NOMO-1 treated with DMSO at 0.1 percent for 48 hours (cell line): ENCODE measurements at regions not wholly inside any gene's neighbourhood (a gene's known extent, or its start where the extent isn't known, plus 50 kb on each side); places are given as distances from the start of the nearest gene placed in this dataset.
"Not testable (repeated sequence)": the region's sequence is repeated elsewhere in the genome, so short reads cannot be mapped to it uniquely, and the experiment has no call there.

Source experiments
- DNase-seq: peaks from one replicate; lab custom pipeline; 2025; ENCODE audit not compliant: unreplicated experiment; lab: John Stamatoyannopoulos, UW

- DNase-seq: no peak
These were observed 860.0 kb upstream of the ZEB2 start for GRCh38 chr2:145379934-145380333.

- no peak for DNase-seq
These were observed 854.2 kb upstream of the ZEB2 start for GRCh38 chr2:145374165-145374564.

- DNase-seq: not testable (repeated sequence)
These were observed 847.4 kb upstream of the ZEB2 start for GRCh38 chr2:145367334-145367733.

- no peak for DNase-seq
These were observed 846.4 kb upstream of the ZEB2 start for GRCh38 chr2:145366341-145366740.

GRCh38 chr2:145360129-145360790 lies 840.3 kb upstream of the ZEB2 start:
- DNase-seq: no peak

- no peak for DNase-seq
These were observed 839.6 kb upstream of the ZEB2 start for GRCh38 chr2:145359561-145359960.

GRCh38 chr2:145356056-145356455 lies 836.1 kb upstream of the ZEB2 start:
- no peak for DNase-seq

GRCh38 chr2:145352484-145352883 lies 832.6 kb upstream of the ZEB2 start:
- DNase-seq: no peak

- DNase-seq: no peak
These were observed 832.0 kb upstream of the ZEB2 start for GRCh38 chr2:145351864-145352425.

GRCh38 chr2:145350011-145350410 lies 830.1 kb upstream of the ZEB2 start:
- DNase-seq: no peak

GRCh38 chr2:145344076-145344724 lies 824.3 kb upstream of the ZEB2 start:
- DNase-seq: no peak

- DNase-seq: no peak
These were observed 823.4 kb upstream of the ZEB2 start for GRCh38 chr2:145343287-145343686.

- no peak for DNase-seq
These were observed 821.6 kb upstream of the ZEB2 start for GRCh38 chr2:145341536-145341935.

GRCh38 chr2:145339646-145340045 lies 819.7 kb upstream of the ZEB2 start:
- no peak for DNase-seq

GRCh38 chr2:145332210-145332898 lies 812.4 kb upstream of the ZEB2 start:
- DNase-seq: no peak

- no peak for DNase-seq
These were observed 810.1 kb upstream of the ZEB2 start for GRCh38 chr2:145329971-145330370.

GRCh38 chr2:145325485-145325884 lies 805.6 kb upstream of the ZEB2 start:
- no peak for DNase-seq

GRCh38 chr2:145324748-145325147 lies 804.8 kb upstream of the ZEB2 start:
- DNase-seq: peak; percentile 25

- peak; percentile 69 for DNase-seq
These were observed 803.6 kb upstream of the ZEB2 start for GRCh38 chr2:145323512-145323911.

GRCh38 chr2:145321344-145321743 lies 801.4 kb upstream of the ZEB2 start:
- DNase-seq: no peak

- DNase-seq: no peak
These were observed 796.6 kb upstream of the ZEB2 start for GRCh38 chr2:145316496-145316895.

GRCh38 chr2:145315053-145315452 lies 795.1 kb upstream of the ZEB2 start:
- DNase-seq: no peak
